ENCODE measurements at regions not wholly inside any gene's neighbourhood (a gene's known extent, or its start where the extent isn't known, plus 50 kb on each side); places are given as distances from the start of the nearest gene placed in this dataset.
"Not testable (repeated sequence)": the region's sequence is repeated elsewhere in the genome, so short reads cannot be mapped to it uniquely, and the experiment has no call there.

DNA sequence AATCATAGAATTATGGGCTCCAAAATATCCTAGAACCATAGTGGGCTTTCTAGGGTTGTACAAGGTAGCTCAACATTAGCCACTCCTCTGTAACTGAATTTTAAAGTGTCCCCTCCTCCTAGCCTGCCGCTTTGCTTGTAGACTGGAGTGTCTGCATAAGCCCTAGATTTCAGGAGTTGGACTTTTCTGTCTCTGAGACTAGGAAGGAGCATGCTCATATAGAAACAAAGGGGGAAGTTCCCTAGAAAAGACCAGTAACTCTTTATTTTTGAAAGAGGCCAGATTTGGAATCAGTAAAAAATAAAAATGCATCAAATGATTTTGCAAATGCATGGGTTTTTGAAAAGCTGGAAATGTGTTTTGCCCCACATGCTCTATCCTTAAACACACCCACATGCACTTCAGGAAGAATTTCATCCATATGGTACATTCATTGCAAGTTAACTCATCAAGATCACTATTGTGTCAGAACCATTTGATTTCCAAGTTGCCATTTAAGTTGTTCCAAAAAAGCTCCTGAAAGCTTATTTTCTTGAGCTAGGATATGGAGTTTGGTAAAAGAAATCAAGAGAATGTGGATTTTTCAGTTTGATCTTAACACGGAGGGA is 121.0 kb upstream of the NR3C1 start:
- Histone ChIP-seq H3K9me3 (ENCODE audit: insufficient read depth, low read length) (no peaks in the 10 kb centered on the region), H3K4me2 (ENCODE audit: low read length) (peak overlapping the region; percentile 70)
- TF ChIP-seq EZH2phosphoT487 (IDR thresholded peaks at IDR 0.05; ENCODE audit: low read depth) (no peak), CTCF (IDR thresholded peaks at IDR 0.05; ENCODE audit: low read depth, low read length) (no peak)

DNA sequence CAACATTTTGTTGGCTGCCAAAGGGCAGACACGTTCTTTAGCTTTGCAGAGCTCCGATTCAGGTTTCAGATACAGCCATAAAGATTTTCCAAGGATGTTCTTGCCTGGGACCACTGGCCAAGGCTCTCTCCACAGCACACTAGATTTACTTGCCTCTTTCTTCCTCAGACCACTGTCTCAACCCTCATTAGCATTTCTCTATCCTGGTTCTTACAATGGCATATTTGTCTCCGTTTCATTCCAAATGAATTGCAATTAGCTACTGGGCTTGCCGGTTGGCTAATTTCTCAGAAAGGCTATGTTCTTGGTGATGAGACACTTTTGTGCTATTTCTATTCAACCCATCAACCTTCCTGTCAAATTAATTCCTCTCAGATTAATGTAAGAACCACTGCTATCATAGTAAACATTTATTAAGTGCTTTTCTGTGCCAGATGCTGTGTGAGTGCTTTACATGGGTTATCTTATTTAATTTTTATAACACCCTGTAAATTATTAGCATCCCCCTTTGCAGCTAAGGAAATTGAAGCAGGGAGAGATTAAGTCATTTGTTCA is 118.4 kb upstream of the NR3C1 start:
- peaks cover 36% of the 10 kb centered on the region for H3K4me1 ChIP-seq (ENCODE audit: low read length)
- TF ChIP-seq CTCF (IDR thresholded peaks at IDR 0.05; ENCODE audit: low read depth, low read length) (no peak), EZH2phosphoT487 (IDR thresholded peaks at IDR 0.05; ENCODE audit: low read depth) (no peak)
- no peak overlapping the region for H3K4me2 ChIP-seq (ENCODE audit: low read length)
- H3K36me3 ChIP-seq (replicated peaks; ENCODE audit: low read depth, low read length), result no peaks in the 10 kb centered on the region
- H4K20me1 ChIP-seq (ENCODE audit: insufficient read depth, low read length), result no peaks in the 10 kb centered on the region
- H3K9ac ChIP-seq (ENCODE audit: low read length), result no peak overlapping the region
- no peaks in the 10 kb centered on the region for H3K27me3 ChIP-seq (ENCODE audit: low read depth, low read length)
- H3K79me2 ChIP-seq (ENCODE audit: low read length), result no peaks in the 10 kb centered on the region
- H3K4me3 ChIP-seq (ENCODE audit: low read length), result no peak overlapping the region
- no peaks in the 10 kb centered on the region for H3K9me3 ChIP-seq (ENCODE audit: insufficient read depth, low read length)
- no peak overlapping the region for H2AFZ ChIP-seq (ENCODE audit: low read depth, low read length)
- H3K27ac ChIP-seq (ENCODE audit: low read length), result no peak overlapping the region

More for the DNA sequence above, 121.0 kb upstream of the NR3C1 start:
- peaks cover 46% of the 10 kb centered on the region for H3K4me1 ChIP-seq (ENCODE audit: low read length)
- H3K36me3 ChIP-seq (replicated peaks; ENCODE audit: low read depth, low read length), result no peaks in the 10 kb centered on the region
- H2AFZ ChIP-seq (ENCODE audit: low read depth, low read length), result no peak overlapping the region
- no peak overlapping the region for H3K4me3 ChIP-seq (ENCODE audit: low read length)
- H3K27ac ChIP-seq (ENCODE audit: low read length), result no peak overlapping the region
- no peak overlapping the region for H3K9ac ChIP-seq (ENCODE audit: low read length)
- H3K27me3 ChIP-seq (ENCODE audit: low read depth, low read length), result no peaks in the 10 kb centered on the region
- no peaks in the 10 kb centered on the region for H3K79me2 ChIP-seq (ENCODE audit: low read length)
- H4K20me1 ChIP-seq (ENCODE audit: insufficient read depth, low read length), result no peaks in the 10 kb centered on the region

- peaks cover 44% of the 10 kb centered on the region for H3K4me1 ChIP-seq (ENCODE audit: low read length)
- no peaks in the 10 kb centered on the region for H3K27me3 ChIP-seq (ENCODE audit: low read depth, low read length)
- H3K4me2 ChIP-seq (ENCODE audit: low read length), result no peak overlapping the region
- H3K27ac ChIP-seq (ENCODE audit: low read length), result no peak overlapping the region
- no peaks in the 10 kb centered on the region for H3K36me3 ChIP-seq (replicated peaks; ENCODE audit: low read depth, low read length)
- H3K9me3 ChIP-seq (ENCODE audit: insufficient read depth, low read length), result no peaks in the 10 kb centered on the region
- H4K20me1 ChIP-seq (ENCODE audit: insufficient read depth, low read length), result no peaks in the 10 kb centered on the region
- TF ChIP-seq CTCF (IDR thresholded peaks at IDR 0.05; ENCODE audit: low read depth, low read length) (no peak), EZH2phosphoT487 (IDR thresholded peaks at IDR 0.05; ENCODE audit: low read depth) (no peak)
- H3K9ac ChIP-seq (ENCODE audit: low read length), result no peak overlapping the region
- H3K4me3 ChIP-seq (ENCODE audit: low read length), result no peak overlapping the region
- H2AFZ ChIP-seq (ENCODE audit: low read depth, low read length), result no peak overlapping the region
- H3K79me2 ChIP-seq (ENCODE audit: low read length), result no peaks in the 10 kb centered on the region
Observed at GRCh38 chr5:143521141-143521540, 117.7 kb upstream of the NR3C1 start.

DNA sequence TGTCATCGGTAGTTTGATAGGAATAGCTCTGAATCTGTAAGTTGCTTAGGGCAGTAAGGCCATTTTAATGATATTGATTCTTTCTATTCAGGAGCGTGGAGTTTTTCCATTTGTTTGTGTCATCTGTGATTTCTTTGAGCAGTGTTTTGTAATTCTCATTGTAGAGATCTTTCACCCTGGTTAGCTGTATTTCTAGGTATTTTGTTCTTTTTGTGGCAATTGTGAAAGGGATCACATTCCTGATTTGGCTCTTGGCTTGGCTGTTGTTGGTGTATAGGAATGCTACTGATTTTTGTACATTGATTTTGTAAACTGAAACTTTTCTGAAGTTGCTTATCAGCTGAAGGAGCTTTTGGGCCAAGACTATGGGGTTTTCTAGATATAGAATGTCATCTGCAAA is 115.7 kb upstream of the NR3C1 start:
- not testable (repeated sequence) for H4K20me1 ChIP-seq (ENCODE audit: insufficient read depth, low read length); H3K4me3 ChIP-seq (ENCODE audit: low read length); H3K27me3 ChIP-seq (ENCODE audit: low read depth, low read length); H3K36me3 ChIP-seq (replicated peaks; ENCODE audit: low read depth, low read length); H3K4me2 ChIP-seq (ENCODE audit: low read length); H3K79me2 ChIP-seq (ENCODE audit: low read length); H3K9me3 ChIP-seq (ENCODE audit: insufficient read depth, low read length); H2AFZ ChIP-seq (ENCODE audit: low read depth, low read length); H3K9ac ChIP-seq (ENCODE audit: low read length); H3K27ac ChIP-seq (ENCODE audit: low read length)
- peaks cover 39% of the 10 kb centered on the region for H3K4me1 ChIP-seq (ENCODE audit: low read length)

DNA sequence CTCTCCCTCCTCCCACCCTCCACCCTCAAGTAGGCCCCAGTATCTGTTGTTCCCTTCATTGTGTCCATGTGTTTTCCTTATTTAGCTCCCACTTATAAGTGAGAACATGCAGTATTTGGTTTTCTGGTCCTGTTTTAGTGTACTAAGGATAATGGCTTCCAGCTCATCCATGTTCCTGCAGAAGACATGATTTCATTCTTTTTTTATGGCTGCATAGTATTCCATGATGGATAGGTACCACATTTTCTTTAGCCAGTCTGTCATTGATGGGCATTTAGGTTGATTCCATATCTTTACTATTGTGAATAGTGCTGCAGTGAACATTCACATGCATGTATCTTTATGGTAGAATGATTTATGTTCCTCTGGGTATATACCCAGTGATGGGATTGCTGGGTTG is 114.3 kb upstream of the NR3C1 start:
- not testable (repeated sequence) for H3K9me3 ChIP-seq (ENCODE audit: insufficient read depth, low read length); H2AFZ ChIP-seq (ENCODE audit: low read depth, low read length); H3K4me2 ChIP-seq (ENCODE audit: low read length); H3K4me3 ChIP-seq (ENCODE audit: low read length); H3K27me3 ChIP-seq (ENCODE audit: low read depth, low read length); H3K79me2 ChIP-seq (ENCODE audit: low read length); H3K36me3 ChIP-seq (replicated peaks; ENCODE audit: low read depth, low read length); H3K27ac ChIP-seq (ENCODE audit: low read length); H3K9ac ChIP-seq (ENCODE audit: low read length); H4K20me1 ChIP-seq (ENCODE audit: insufficient read depth, low read length)
- peaks cover 30% of the 10 kb centered on the region for H3K4me1 ChIP-seq (ENCODE audit: low read length)
